Neural progenitor cell (in vitro differentiated cells): ENCODE measurements at regions not wholly inside any gene's neighbourhood (a gene's known extent, or its start where the extent isn't known, plus 50 kb on each side); places are given as distances from the start of the nearest gene placed in this dataset.

Experiments
- CTCF ChIP-seq: fragments of 200-600 bp; sonication (generic); IDR thresholded peaks from 2 replicates; pipeline ENCODE4 v1.5.1; 2017; ENCODE audit warnings: antibody characterized with exemption, mild to moderate bottlenecking
- EZH2phosphoT487 ChIP-seq: fragments of 200-600 bp; sonication (generic); IDR thresholded peaks from 2 replicates; pipeline ENCODE4 v1.6.1; 2017; ENCODE audit warnings: antibody characterized with exemption

- TF ChIP-seq CTCF (no peak), EZH2phosphoT487 (no peak)
Observed at GRCh38 chr10:47090042-47090441, 178.8 kb downstream of the PTPN20 start.
